A673 (cell line): ENCODE measurements at regions not wholly inside any gene's neighbourhood (a gene's known extent, or its start where the extent isn't known, plus 50 kb on each side); places are given as distances from the start of the nearest gene placed in this dataset.

ENCODE experiments used
- CTCF ChIP-seq: fragments of 300-800, 200-600 bp; sonication (generic); conservative IDR thresholded peaks from 2 replicates; pipeline ENCODE4 v1.5.1; 2017; ENCODE audit warnings: low read depth, mild to moderate bottlenecking, antibody characterized with exemption, low read length, moderate library complexity, mixed read lengths
- EZH2 ChIP-seq: fragments of 200-600 bp; sonication (generic); IDR thresholded peaks from 2 replicates; pipeline ENCODE4 v1.6.1; 2017; ENCODE audit warnings: borderline replicate concordance, low read depth, mild to moderate bottlenecking, mixed read lengths, antibody characterized with exemption, low read length; ENCODE audit not compliant: poor library complexity, severe bottlenecking

DNA sequence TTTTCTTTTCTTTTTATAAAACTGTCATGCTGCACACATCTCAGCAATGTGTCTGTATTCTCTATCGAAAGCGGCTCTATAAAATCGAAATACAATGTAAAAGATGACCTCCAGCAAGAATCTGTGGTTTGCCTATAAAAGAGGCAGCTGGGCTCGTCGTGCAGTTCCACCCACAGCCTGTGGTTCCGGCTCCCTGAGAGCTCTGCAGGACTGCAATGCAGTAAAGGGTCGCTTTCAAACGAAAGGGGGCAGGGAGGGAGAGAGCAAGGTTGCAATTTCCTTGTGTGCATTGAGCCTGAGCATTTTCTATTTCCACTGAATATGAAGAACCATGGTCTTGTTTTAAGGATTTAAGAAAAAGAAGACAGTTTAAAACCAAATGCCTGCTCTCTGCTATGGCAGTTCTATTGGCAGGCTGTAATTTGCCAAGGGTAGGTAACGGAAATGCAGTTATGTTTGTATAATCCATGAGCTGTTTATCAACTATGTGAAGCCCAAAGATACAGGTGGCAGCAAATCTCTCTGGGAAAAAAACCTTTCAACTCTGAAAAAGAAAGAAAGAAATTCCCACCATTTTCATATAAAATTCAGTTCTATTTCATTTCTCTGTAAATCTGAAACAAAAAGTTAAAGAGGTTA lies 236.5 kb downstream of the HACE1 start:
- TF ChIP-seq EZH2, result no peak
- TF ChIP-seq CTCF, result no peak
